Activated naive CD4-positive, alpha-beta T cell (primary cell): ENCODE measurements at regions not wholly inside any gene's neighbourhood (a gene's known extent, or its start where the extent isn't known, plus 50 kb on each side); places are given as distances from the start of the nearest gene placed in this dataset.
"Not testable (repeated sequence)": the region's sequence is repeated elsewhere in the genome, so short reads cannot be mapped to it uniquely, and the experiment has no call there.

ENCODE experiments used
- DNase-seq, 4 experiments: peaks; one replicate each; lab custom pipeline; 2025; lab: John Stamatoyannopoulos, UW

DNA sequence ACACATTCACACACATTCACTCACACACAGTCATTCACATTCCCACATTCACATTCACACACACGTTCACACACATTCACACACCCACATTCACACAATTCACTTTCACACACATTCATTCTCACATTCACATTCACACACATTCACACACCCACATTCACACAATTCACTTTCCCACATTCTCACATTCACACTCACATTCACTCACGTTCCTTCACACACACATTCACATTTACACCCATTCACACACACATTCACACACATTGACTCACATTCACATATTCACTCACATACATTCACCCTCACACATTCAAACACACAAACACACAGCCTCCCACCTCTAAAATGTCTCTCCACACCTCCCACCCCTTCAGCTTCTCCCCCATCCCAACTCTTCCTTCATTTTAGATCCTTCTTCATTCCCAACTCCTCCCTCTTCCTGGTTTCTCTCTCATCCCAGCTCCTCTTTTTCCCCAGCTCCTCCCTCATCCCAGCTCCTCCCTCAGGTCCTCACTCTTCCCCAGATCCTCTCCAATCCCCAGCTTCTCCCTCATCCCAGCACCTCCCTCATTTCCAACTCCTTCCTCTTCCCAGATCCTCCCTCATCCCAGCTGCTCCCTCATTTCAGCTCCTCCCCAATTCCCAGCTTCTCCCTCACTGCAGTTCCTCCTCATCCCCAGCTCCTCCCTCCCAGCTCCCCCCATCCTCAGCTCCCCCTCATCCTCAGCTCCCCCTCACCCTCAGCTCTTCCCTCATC lies 111.0 kb downstream of the FAM53A start:
- DNase-seq, result no peak

DNA sequence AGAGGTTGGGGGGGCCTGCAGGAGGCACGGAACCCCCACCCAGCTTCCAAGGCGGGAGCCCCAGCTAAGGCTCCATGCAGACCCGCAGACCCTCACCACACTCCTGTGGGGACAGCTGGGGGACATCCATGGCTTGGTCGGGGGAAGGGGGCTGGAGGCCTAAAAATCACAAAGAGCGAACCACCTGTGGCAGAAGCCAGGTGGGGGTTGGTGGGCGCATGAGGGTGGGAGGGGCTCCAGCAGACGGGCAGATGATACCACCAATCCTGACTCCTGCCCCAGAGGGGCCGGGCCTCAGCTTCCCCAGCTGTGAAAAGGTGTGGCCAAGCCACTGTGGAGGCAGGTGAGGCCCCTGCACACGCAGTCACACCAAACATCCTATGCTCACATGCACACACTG lies 111.6 kb downstream of the FAM53A start:
- DNase-seq, result no peak

DNA sequence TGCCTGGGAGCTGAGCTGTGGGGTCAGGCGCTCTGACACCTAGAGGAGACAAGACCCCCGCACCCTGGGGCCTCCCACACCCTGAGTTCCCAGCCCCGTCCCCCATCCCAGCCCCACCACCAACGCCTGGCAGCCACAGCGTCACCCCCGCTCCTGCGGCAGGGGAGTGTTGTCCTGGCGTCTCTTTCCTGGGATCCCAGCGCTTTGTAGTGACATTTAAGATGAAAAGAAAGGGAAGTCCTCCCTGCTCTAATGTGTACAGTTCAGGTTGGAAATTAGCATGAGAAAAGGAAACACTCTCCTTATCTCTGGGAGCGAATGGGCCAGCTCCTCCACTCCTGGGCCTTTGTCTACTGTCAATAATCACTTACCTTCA lies 112.1 kb downstream of the FAM53A start:
- DNase-seq, result no peak

DNA sequence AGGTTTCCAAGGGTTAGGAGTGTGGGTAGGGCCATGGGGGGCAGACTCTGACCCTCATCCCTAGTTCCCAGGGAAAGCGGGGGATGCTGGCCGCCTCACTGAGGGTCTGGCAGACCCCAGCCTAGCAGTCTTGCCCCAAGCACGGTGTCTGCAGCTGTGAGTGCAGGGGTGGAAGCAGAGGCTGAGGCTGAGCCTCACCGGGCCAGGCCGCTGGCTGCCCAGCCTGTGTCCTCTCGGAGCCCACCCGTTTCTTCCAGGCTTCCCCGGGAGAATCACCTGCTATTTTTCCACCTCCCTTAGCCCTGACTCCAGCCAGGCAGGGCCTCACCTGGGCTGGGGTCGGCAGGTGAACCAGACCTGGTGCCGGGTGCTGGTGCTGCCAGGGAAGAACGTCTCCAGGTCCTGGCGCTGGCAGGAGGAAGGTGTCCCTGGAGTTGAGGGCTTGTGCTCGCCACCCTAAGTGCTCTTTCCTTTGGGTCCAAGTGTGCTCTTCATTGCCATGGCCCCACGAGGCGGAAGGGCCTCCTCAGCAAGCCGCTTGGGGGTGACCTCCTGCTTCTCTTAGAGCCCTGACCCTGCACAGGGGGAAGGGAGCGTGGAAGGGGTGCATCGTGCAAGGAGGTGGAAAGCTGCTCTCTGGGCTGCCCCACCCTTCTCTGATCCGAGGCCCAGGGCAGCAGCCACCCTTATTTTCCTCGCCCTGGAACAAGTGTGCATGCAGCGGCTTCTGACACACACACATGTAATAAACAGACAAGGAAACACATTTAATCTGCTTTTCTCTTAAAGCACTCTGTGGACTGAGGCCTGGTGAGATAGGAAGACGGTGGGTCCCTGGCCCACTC lies 112.7 kb downstream of the FAM53A start:
- DNase-seq, result no peak

GRCh38 chr4:1570291-1571164 lies 113.6 kb downstream of the FAM53A start:
- DNase-seq, result no peak

DNA sequence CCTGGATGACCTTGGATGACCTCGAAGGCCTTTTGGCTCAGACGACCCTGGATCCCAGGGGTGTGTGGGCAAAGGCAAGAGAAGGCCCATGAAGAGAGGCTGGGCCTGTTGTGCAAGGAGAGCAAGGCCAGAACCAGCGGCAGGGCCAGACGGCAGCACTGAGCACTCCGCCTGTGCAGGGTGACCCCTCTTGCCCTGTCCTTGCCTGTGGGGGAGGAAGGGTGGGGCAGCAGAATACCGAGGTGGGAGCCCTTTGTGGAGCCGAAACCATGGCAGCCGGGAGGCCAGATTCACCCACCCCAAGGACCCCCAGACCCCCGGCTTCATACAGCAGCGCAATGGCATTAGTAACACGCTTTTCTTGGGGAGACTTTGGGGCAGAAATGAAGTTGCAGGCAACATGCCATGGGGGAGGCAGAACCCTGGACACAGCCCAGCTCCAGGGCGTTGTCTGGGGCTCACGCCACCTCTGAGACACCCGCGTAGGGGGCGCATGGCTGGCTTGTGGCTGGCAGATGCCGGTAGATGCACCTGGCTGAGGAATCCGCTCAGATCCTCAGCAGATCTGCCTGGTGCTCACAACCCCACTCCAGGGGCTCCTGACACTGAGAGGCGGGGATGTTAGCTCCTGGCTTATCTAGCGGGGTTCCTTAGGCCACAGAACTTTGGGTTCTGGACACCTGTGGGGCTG lies 114.5 kb downstream of the FAM53A start:
- DNase-seq, result no peak

- no peak for DNase-seq
Measured at GRCh38 chr4:1568855-1569460, 115.2 kb downstream of the FAM53A start.

DNA sequence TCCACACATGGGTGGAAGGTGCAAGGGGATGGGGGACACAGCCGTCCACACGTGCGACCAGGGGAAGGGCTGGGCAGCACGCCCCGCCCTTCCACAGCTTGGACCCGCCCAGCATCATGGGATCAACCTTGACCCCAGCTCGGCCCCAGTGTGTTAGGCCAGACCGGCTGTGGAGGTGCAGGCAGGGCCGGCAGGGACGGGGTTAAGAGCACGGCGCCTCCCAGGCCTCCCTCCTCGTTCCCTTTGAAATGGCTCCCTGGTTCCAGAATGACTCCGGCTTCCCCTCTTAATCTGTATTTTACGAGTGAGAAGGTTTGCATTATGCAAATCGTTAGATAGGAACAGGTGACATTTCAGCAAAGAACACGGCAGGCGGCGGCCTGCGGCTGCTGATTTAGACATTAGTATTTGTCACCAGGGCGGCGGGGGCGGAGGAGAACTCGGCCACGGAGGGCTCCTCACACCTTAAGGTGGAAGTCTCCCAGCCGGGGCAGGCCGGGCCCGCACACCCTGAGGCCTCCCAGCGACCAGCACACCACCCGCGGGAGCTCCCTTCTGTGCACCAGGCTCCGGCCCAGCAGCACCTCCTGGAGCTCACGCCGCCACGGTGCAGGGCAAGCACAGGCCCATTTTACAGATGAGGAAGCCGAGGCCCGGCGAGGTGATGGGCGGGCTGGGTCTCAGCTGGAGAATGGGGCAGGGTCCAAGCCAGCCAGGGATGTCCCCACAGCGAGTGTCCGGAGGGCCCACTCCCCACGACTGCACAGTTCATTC lies 116.1 kb downstream of the FAM53A start:
- DNase-seq, result no peak

DNA sequence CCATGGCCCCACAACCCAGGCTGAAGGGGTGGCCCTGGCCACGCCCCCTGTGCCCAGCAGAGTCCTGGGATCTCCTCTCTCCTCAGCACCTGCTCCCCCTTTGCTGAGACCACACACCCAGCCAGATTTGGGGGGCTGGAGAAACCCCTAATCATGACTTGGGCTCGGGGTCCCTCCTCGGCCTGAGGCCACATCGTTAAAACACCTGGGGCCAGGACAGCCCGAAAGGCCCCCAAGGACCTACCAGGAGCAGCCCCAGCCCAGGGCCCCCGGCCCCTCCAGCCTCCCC lies 116.7 kb downstream of the FAM53A start:
- no peak for DNase-seq

DNA sequence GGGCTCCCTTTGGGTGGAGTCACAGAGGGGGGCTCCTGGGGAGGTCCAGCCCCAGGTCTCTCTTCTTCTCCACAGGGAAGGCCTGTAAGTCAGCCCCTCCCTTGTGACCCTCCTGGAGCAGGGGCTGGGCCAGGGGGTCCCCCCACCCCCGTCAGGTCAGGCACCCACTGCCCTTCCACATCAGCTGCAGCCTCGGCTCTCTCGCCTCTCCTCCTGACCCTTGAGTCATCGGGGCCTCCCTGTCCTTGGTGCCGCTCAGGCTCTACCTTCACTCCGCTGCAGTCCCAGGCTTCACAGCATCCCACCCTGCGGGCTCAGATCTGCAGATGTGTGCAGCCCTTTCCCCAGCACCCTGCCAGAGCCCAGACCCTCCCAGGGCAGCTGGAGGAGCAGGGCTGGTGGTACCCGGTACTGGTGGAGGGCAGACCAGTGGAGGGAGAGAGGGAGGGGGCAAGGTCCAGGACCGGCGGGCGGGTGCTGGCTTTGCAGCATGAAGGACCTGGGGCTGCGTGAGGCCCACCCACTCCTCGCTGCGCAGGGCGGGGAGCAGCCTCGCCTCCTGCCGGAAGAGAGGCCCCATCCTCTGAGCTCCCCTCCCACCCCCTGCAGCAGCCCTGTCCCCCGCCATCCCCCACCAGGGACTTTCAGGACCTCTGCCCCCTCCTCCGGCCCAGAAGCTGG lies 117.1 kb downstream of the FAM53A start:
- DNase-seq, result no peak

GRCh38 chr4:1566301-1566837 lies 117.7 kb downstream of the FAM53A start:
- not testable (repeated sequence) for DNase-seq

DNA sequence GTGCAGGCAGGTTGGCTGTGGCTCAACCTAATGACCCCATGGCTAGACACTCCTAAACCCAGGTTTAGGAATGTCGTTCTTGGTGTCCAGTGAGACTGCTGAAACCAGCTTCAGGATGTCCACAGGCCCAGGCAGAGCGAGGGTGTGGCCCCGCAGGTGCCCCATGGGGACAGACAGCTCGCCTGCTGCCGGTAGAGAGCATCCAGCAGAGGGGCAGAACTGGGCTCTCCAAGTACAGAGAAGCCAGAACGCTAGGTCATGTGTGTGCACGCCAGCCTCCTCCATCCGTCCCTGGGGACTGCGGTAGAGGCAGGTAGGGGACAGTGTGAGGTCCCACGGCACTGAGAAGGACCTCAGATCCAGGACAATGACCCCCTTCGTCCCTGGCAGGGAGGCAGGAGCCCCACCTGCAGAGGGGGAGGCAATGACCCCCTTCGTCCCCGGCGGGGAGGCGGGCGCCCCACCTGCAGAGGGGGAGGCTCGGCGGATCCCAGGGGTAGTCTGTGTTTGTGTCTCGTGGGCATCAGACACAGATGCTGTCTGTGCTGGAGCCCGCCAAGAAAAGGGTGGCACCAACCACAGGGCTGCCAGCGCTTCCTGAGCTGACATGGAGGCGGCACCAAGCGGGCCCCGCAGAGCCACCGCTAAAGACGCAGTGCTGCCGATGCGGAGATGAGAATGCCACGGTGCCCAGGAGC lies 118.4 kb downstream of the FAM53A start:
- no peak for DNase-seq

GRCh38 chr4:1564535-1565375 lies 119.4 kb downstream of the FAM53A start:
- no peak for DNase-seq

GRCh38 chr4:1563768-1564485 lies 120.2 kb downstream of the FAM53A start:
- no peak for DNase-seq

- DNase-seq, result no peak
Measured at GRCh38 chr4:1563241-1563640, 120.9 kb downstream of the FAM53A start.

DNA sequence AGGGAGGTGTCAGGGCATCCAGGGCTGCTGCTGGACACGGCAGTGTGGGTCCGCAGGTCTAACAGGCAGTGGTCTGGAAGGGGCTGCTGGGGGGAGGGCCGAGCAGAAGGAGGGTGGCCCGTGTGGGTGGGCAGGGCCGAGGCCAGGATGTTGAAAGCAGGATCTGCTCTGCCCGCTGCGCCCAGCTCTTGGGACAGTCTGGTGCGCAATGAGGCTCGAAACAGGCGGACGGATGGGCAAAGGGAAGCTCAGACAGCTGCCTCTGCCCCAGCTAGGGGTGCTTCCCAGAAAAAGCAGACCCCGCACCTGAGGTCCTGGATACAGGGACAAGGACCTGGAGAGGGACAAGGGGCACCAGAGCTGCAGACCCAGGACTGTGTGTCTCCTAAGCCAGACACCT lies 121.3 kb downstream of the FAM53A start:
- DNase-seq, result no peak

- no peak for DNase-seq
Measured at GRCh38 chr4:1562371-1562770, 121.7 kb downstream of the FAM53A start.
